ENCODE measurements at regions not wholly inside any gene's neighbourhood (a gene's known extent, or its start where the extent isn't known, plus 50 kb on each side); places are given as distances from the start of the nearest gene placed in this dataset.

- TF ChIP-seq CTCF (IDR thresholded peaks at IDR 0.05; ENCODE audit: low read depth, low read length) = no peak
- no peak for TF ChIP-seq EZH2phosphoT487 (IDR thresholded peaks at IDR 0.05; ENCODE audit: low read depth)
These were observed 626.5 kb upstream of the MAP3K7 start for GRCh38 chr6:91213229-91213901.

Measured in OCI-LY3 (cell line).